ENCODE measurements at regions not wholly inside any gene's neighbourhood (a gene's known extent, or its start where the extent isn't known, plus 50 kb on each side); places are given as distances from the start of the nearest gene placed in this dataset.

DNA sequence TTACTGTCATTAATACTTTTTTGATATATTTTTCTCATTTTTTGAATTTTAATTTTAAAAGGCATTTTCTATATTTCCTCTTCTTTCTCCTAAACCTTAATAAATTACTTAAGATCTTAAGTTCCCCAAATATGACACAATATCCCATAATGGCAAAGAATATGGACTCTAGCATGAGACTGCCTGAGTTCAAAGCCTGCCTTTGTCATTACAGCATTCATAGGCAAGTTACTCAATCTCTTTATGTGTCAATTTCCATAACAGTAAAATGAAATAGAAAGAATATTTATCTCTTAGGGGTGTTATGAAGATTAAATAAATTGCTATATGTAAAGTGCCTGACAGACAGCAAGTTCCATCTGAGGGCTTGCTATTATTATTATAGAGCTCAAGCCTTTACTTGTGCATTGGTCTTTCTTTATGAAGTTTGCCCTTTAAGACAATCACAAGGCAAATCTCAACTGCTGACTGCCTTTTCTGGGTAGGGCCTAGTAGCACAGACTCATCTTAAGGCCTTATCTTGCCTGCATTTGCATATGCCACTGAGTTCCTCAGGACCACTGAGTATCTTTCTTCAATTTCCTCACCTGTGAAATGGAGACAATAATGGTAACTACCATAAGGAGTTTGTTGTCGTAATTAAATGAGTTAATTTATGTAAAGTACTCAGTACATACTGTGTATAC, 231.0 kb downstream of the NRIP1 start:
- Mint-ChIP-seq H3K4me1 (no peaks in the 10 kb centered on the region), H3K4me3 (no peak overlapping the region), H3K36me3 (peaks cover 1% of the 10 kb centered on the region), H3K27me3 (ENCODE audit: low read depth) (no peaks in the 10 kb centered on the region), H3K27ac (no peak overlapping the region), H3K9me3 (peaks cover 5% of the 10 kb centered on the region)
- no peak for DNase-seq (ENCODE audit: low spot score in 2 of 2, unreplicated experiment in 2 of 2)
- TF ChIP-seq, protein P1, sequence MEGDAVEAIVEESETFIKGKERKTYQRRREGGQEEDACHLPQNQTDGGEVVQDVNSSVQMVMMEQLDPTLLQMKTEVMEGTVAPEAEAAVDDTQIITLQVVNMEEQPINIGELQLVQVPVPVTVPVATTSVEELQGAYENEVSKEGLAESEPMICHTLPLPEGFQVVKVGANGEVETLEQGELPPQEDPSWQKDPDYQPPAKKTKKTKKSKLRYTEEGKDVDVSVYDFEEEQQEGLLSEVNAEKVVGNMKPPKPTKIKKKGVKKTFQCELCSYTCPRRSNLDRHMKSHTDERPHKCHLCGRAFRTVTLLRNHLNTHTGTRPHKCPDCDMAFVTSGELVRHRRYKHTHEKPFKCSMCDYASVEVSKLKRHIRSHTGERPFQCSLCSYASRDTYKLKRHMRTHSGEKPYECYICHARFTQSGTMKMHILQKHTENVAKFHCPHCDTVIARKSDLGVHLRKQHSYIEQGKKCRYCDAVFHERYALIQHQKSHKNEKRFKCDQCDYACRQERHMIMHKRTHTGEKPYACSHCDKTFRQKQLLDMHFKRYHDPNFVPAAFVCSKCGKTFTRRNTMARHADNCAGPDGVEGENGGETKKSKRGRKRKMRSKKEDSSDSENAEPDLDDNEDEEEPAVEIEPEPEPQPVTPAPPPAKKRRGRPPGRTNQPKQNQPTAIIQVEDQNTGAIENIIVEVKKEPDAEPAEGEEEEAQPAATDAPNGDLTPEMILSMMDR (IDR thresholded peaks at IDR 0.05; ENCODE audit: unreplicated experiment) = no peak

DNA sequence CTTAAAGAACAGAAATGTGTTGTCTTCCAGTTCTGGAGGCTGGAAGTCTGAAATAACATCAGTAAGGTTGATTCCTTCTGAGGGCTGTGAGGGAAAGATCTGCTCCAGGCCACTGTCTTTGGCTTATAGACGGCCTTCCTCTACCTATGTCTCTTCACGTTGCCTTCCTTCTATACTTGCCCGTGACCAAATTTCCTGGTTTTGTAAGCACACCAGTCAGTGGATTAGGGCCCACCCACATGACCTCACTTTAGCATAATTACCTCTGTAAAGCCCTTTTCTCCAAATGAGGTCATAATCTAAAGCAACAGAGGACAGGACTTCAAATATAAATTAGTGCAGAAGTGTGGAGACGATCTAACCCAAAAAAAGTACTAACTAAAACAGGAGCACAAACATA, 231.6 kb downstream of the NRIP1 start:
- H3K4me3 Mint-ChIP-seq = no peak overlapping the region
- TF ChIP-seq, protein P1 (IDR thresholded peaks at IDR 0.05; ENCODE audit: unreplicated experiment) = no peak

DNA sequence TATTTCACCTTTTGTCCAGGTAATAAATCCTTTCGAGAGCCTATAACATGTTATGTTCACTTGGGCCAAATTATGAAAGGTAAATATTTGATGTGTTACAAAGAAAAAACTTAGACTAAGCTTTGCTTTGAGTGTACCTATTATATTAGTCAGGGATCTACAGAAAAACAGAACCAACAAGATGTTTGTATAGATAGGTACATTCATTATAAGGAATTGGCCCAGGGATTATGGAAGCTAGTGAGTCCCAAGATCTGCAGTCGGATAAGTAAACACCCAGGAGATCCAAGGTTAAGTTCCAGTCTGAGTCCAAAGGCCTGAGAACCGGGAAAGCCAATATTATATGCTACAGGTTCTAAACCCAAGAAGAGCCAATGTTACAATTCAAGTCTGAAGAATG, 234.5 kb downstream of the NRIP1 start:
- Mint-ChIP-seq H3K9me3 (no peaks in the 10 kb centered on the region), H3K36me3 (no peaks in the 10 kb centered on the region), H3K4me1 (no peaks in the 10 kb centered on the region), H3K27me3 (ENCODE audit: low read depth) (no peaks in the 10 kb centered on the region), H3K4me3 (no peak overlapping the region), H3K27ac (no peak overlapping the region)
- no peak for DNase-seq (ENCODE audit: low spot score in 2 of 2, unreplicated experiment in 2 of 2)
- TF ChIP-seq, protein P1 (IDR thresholded peaks at IDR 0.05; ENCODE audit: unreplicated experiment) = no peak

More for the DNA sequence above, 231.6 kb downstream of the NRIP1 start:
- Mint-ChIP-seq H3K27ac (no peak overlapping the region), H3K27me3 (ENCODE audit: low read depth) (no peaks in the 10 kb centered on the region), H3K36me3 (peaks cover 1% of the 10 kb centered on the region), H3K4me1 (no peaks in the 10 kb centered on the region), H3K9me3 (peaks cover 5% of the 10 kb centered on the region)
- no peak for DNase-seq (ENCODE audit: low spot score in 2 of 2, unreplicated experiment in 2 of 2)

DNA sequence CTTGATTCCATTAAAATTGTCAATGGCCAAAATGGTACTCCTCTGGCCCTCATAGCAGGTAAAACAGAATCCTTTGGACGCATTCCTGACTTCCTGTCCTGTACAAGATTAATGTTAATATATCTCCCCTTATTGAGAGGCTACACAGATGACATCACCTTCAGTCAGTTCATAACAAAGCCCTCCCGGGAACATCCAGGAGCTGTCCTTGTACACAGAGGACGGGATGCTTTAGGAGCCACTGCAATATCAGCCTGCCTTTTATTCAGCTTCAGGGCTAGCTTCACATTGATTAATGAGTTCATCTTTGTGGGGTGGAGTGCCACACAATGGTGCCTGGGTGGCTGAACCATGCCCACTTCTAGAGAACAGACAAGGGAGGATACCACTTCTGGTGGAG, 235.1 kb downstream of the NRIP1 start:
- Mint-ChIP-seq H3K36me3 (no peaks in the 10 kb centered on the region), H3K4me1 (no peaks in the 10 kb centered on the region), H3K4me3 (no peak overlapping the region), H3K27ac (no peak overlapping the region), H3K9me3 (no peaks in the 10 kb centered on the region), H3K27me3 (ENCODE audit: low read depth) (no peaks in the 10 kb centered on the region)
- no peak for DNase-seq (ENCODE audit: low spot score in 2 of 2, unreplicated experiment in 2 of 2)
- TF ChIP-seq, protein P1 (IDR thresholded peaks at IDR 0.05; ENCODE audit: unreplicated experiment) = no peak

DNA sequence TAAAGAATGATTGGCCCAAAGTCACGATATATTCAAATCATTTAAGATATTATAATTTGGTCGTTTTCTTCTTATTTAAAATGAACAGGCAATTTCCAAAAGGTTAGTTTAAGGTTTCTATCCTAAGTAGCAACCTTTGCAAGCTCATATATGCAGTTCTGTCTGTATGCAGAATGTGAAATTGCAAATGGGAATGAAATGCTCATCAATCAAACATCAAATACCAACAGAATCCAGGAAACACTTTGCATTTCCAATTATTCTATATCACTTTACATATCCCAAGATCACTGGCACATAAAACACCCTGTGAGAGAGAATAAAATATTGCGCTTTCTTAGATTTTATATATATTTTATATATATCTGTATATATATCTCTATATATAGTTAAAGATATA, 237.3 kb downstream of the NRIP1 start:
- Mint-ChIP-seq H3K36me3 (no peaks in the 10 kb centered on the region), H3K27me3 (ENCODE audit: low read depth) (no peaks in the 10 kb centered on the region), H3K4me3 (no peak overlapping the region), H3K9me3 (no peaks in the 10 kb centered on the region), H3K4me1 (no peaks in the 10 kb centered on the region), H3K27ac (no peak overlapping the region)
- TF ChIP-seq, protein P1 (IDR thresholded peaks at IDR 0.05; ENCODE audit: unreplicated experiment) = no peak
- no peak for DNase-seq (ENCODE audit: low spot score in 2 of 2, unreplicated experiment in 2 of 2)

DNA sequence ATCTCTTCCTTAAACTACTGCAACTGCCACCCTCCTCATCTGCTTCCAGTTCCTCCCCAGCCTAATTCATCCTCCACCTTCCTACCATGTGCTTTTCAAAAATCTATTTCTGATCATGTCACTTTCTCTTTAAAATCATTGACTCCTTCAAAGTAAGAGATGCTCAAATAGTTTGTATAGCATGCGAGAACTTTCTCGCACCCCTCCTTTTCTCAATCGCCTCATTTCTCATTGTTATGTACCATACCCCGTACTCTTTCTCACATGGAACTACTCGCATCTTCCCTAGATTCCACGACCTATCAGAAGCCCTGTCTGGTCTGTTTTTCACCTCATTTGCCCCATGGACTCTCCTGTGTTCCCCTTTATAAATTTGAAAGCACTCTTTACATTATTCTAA, 238.2 kb downstream of the NRIP1 start:
- Mint-ChIP-seq H3K4me1 (no peaks in the 10 kb centered on the region), H3K9me3 (no peaks in the 10 kb centered on the region), H3K27ac (no peak overlapping the region), H3K4me3 (no peak overlapping the region), H3K27me3 (ENCODE audit: low read depth) (no peaks in the 10 kb centered on the region), H3K36me3 (no peaks in the 10 kb centered on the region)
- TF ChIP-seq, protein P1 (IDR thresholded peaks at IDR 0.05; ENCODE audit: unreplicated experiment) = no peak
- no peak for DNase-seq (ENCODE audit: low spot score in 2 of 2, unreplicated experiment in 2 of 2)

All from mesothelial cell of epicardium (in vitro differentiated cells).